NB4 (cell line): ENCODE measurements at regions not wholly inside any gene's neighbourhood (a gene's known extent, or its start where the extent isn't known, plus 50 kb on each side); places are given as distances from the start of the nearest gene placed in this dataset.

Source experiments
- CTCF ChIP-seq: IDR thresholded peaks from one replicate; pipeline ENCODE4 v1.5.1; 2012; ENCODE audit warnings: low read depth, low read length
- MAX ChIP-seq: IDR thresholded peaks from 2 replicates; pipeline ENCODE4 v1.6.1; 2011; ENCODE audit warnings: low read depth, low read length
- MYC ChIP-seq: IDR thresholded peaks from 2 replicates; pipeline ENCODE4 v1.6.1; 2011; ENCODE audit warnings: low read depth, low read length
- POLR2A ChIP-seq: IDR thresholded peaks from 2 replicates; pipeline ENCODE4 v1.6.1; 2011; ENCODE audit warnings: mild to moderate bottlenecking; ENCODE audit not compliant: insufficient read length; ENCODE audit errors: extremely low read depth

GRCh38 chrX:42943051-42943974 is 165.3 kb upstream of the PPP1R2C start:
- TF ChIP-seq MAX (no peak), CTCF (no peak), POLR2A (no peak), MYC (no peak)
